Lung (tissue), 11 donors: ENCODE measurements at regions not wholly inside any gene's neighbourhood (a gene's known extent, or its start where the extent isn't known, plus 50 kb on each side); places are given as distances from the start of the nearest gene placed in this dataset.

Experiments
- ATAC-seq: fragments of 200-7000 bp; cut with Tn5 transposase; one replicate; pipeline ENCODE4 v1.9.1; 2020; ENCODE audit warnings: moderate number of reproducible peaks; ENCODE audit not compliant: insufficient read depth, low FRiP score
- DNase-seq, 3 donors: peaks; one replicate each; pipeline ENCODE4 v3.0.0-alpha.2; 2013 to 2017
- H3K27ac ChIP-seq, 2 donors: one replicate each; pipeline ENCODE4 v1.5.1; 2013; ENCODE audit warnings: mild to moderate bottlenecking in 2 of 2, moderate library complexity in 2 of 2, control low read depth in 1 of 2, inconsistent platforms in 1 of 2, low read depth in 1 of 2, low read length in 1 of 2
- H3K27me3 ChIP-seq, 3 donors: one replicate each; pipeline ENCODE4 v1.5.1; 2013; ENCODE audit warnings: low read length in 2 of 3; ENCODE audit not compliant: control insufficient read depth in 3 of 3, insufficient read depth in 3 of 3
- H3K36me3 ChIP-seq, 4 donors: one replicate each; pipeline ENCODE4 v1.5.1; 2013; ENCODE audit warnings: low read length in 4 of 4, mild to moderate bottlenecking in 1 of 4, moderate library complexity in 1 of 4; ENCODE audit not compliant: control insufficient read depth in 4 of 4, insufficient read depth in 4 of 4
- H3K4me1 ChIP-seq, 5 donors: one replicate each; pipeline ENCODE4 v1.5.1; 2013; ENCODE audit warnings: low read length in 5 of 5, mild to moderate bottlenecking in 2 of 5, moderate library complexity in 1 of 5; ENCODE audit not compliant: control insufficient read depth in 5 of 5, insufficient read depth in 5 of 5
- H3K4me3 ChIP-seq: one replicate; pipeline ENCODE4 v1.5.1; 2013; ENCODE audit warnings: mild to moderate bottlenecking, control low read depth, moderate library complexity
- H3K9ac ChIP-seq, 2 donors: one replicate each; pipeline ENCODE4 v1.5.1; 2013; ENCODE audit warnings: low read length in 2 of 2, control low read depth in 1 of 2; ENCODE audit not compliant: insufficient read depth in 1 of 2
- H3K9me3 ChIP-seq, 4 donors: one replicate each; pipeline ENCODE4 v1.5.1; 2013; ENCODE audit warnings: low read length in 3 of 4, mild to moderate bottlenecking in 1 of 4, moderate library complexity in 1 of 4; ENCODE audit not compliant: control insufficient read depth in 4 of 4, insufficient read depth in 3 of 4
- WGBS, 2 donors: extraction: QIAGEN DNeasy Blood & Tissue Kit; methylation state at CpG; one replicate each; pipeline ENCODE4 v1.1.7; 2013; 5-methylcytosine and 5-hydroxymethylcytosine counted together
- TF ChIP-seq, protein P1 (sequence below): IDR thresholded peaks from 2 replicates; pipeline ENCODE4 v1.5.1; 2012; ENCODE audit warnings: mild to moderate bottlenecking; ENCODE audit errors: control extremely low read depth, extremely low read depth
- donor health status: control.
- donor health status: control.
- donor health status: Bipolar disorder and iron deficiency.
- donor health status: healthy.
- donor health status: DM: yes; HTN: yes; CAD: no.

DNA sequence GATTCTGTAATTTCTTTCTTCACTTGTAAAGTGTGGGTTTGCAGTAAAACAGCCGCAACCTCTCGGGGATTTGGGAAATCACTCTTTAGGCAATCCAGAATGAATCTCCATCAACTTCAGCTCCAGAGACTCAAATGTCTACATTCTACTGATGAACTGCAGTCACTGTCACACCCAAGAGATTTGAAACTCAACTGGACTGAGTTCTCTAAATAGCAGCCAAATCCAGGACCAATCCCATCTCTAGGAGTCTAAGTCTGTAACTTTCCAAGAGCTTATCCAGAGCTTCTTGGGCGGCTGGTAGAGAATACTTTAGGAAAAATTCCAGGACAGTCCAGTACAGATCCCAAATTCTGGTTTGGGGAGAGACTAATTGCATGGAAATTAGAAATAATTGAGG, 62.9 kb downstream of the ADAMTS1 start:
- DNase-seq, result no peak
- Histone ChIP-seq H3K36me3 (no peaks in the 10 kb centered on the region), H3K9ac (no peak overlapping the region), H3K4me1 (peaks cover 0 to 8% (median 0%) of the 10 kb centered on the region in 5 donors), H3K27ac (no peak overlapping the region), H3K27me3 (no peaks in the 10 kb centered on the region), H3K4me3 (no peak overlapping the region), H3K9me3 (no peaks in the 10 kb centered on the region)
- 87 to 88% methylated on average over 3 of the region's 3 CpGs for WGBS, 2 donors
- no peak for ATAC-seq
- TF ChIP-seq, protein P1, sequence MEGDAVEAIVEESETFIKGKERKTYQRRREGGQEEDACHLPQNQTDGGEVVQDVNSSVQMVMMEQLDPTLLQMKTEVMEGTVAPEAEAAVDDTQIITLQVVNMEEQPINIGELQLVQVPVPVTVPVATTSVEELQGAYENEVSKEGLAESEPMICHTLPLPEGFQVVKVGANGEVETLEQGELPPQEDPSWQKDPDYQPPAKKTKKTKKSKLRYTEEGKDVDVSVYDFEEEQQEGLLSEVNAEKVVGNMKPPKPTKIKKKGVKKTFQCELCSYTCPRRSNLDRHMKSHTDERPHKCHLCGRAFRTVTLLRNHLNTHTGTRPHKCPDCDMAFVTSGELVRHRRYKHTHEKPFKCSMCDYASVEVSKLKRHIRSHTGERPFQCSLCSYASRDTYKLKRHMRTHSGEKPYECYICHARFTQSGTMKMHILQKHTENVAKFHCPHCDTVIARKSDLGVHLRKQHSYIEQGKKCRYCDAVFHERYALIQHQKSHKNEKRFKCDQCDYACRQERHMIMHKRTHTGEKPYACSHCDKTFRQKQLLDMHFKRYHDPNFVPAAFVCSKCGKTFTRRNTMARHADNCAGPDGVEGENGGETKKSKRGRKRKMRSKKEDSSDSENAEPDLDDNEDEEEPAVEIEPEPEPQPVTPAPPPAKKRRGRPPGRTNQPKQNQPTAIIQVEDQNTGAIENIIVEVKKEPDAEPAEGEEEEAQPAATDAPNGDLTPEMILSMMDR, result no peak

DNA sequence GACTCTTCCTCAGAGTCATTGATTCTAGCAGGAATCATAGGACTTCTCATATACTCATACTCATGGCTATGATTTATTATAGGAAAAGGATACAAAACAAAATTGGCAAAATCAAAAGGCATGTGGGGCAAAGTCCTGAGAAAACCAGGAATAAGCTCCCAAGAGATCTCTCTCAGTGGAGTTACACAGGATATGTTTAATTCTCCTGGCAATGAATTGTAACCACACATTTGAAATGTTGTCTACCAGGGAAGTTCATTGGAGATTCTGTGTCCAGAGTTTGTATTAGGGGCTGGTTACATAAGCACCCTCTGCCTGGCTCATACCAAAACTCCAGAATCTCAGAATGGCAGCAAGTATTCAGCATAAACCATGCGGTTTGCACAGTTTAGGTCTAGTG, 63.9 kb downstream of the ADAMTS1 start:
- Histone ChIP-seq H3K27me3 (no peaks in the 10 kb centered on the region), H3K4me1 (peaks cover 0 to 8% (median 0%) of the 10 kb centered on the region in 5 donors), H3K27ac (no peak overlapping the region), H3K36me3 (no peaks in the 10 kb centered on the region), H3K4me3 (no peak overlapping the region), H3K9ac (no peak overlapping the region), H3K9me3 (no peaks in the 10 kb centered on the region)
- WGBS, 2 donors, result 93 to 100% methylated on average over 1 of the region's 1 CpG
- TF ChIP-seq, protein P1, result no peak
- DNase-seq (no peak), ATAC-seq (no peak)

DNA sequence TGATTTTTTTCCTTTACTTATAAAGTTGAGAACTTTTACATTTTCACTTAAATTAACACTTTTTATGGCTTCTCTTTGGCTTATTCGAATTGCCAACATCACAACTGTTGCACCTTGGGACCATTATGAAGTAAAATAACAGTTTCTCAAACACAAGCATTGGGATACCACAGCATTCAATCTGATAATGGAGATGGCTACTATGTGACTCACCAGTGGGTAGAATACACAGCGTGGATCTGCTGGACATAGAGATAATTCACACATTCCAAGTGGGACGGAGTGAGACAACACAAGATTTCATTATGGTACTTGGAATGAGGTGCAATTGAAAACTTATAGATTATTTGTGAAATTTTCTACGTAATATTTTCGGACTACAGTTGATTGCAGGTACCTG, 68.0 kb downstream of the ADAMTS1 start:
- no peaks in the 10 kb centered on the region for H3K27me3 ChIP-seq
- TF ChIP-seq, protein P1, result no peak
- H3K36me3 ChIP-seq, result no peaks in the 10 kb centered on the region
- ATAC-seq, result no peak
- H3K4me3 ChIP-seq, result no peak overlapping the region
- H3K4me1 ChIP-seq, result peaks cover 0 to 3% (median 0%) of the 10 kb centered on the region in 5 donors
- WGBS, 2 donors, result 91 to 97% methylated on average over 5 of the region's 5 CpGs
- H3K9me3 ChIP-seq, result no peaks in the 10 kb centered on the region
- H3K27ac ChIP-seq, result no peak overlapping the region
- H3K9ac ChIP-seq, result no peak overlapping the region
- no peak for DNase-seq

DNA sequence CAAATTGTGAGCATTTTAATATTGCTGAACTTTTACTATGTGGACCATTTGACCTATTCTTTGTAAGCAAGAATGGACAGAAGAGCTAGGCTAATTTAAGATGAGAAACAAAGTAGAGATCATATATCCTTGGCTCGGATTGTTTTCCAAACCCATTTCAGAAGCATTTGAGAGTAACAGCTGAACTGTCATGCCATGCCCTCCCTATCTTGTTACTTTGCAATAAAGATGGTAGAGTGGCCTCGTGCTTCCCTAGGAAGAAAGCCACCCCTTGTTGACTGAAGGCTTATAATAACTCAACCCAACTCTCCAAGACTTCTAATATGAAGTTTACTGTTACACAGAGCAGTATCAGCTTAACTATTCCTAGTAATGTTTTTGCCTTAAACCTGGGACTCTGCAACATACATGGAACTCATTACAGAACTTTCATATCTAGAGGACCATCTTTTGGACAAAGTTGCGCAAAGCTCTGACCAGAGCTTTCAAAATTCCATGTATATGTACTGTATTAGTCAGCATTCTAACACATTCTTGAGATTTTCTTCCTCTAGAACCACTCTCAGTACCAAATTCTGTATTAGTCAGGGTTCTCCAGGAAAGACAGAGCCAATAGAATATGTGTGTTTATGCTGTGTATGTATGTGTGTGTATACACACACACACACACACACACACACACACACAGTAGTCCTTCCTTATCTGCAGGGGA, 68.7 kb downstream of the ADAMTS1 start:
- no peaks in the 10 kb centered on the region for H3K9me3 ChIP-seq
- H3K36me3 ChIP-seq, result no peaks in the 10 kb centered on the region
- TF ChIP-seq, protein P1, result no peak
- DNase-seq (no peak), ATAC-seq (no peak)
- H3K27me3 ChIP-seq, result no peaks in the 10 kb centered on the region
- no peak overlapping the region for H3K4me3 ChIP-seq
- WGBS, 2 donors, result 91 to 92% methylated on average over 3 of the region's 3 CpGs
- no peak overlapping the region for H3K9ac ChIP-seq
- no peak overlapping the region for H3K27ac ChIP-seq
- no peaks in the 10 kb centered on the region for H3K4me1 ChIP-seq
